ENCODE measurements at regions not wholly inside any gene's neighbourhood (a gene's known extent, or its start where the extent isn't known, plus 50 kb on each side); places are given as distances from the start of the nearest gene placed in this dataset.

DNA sequence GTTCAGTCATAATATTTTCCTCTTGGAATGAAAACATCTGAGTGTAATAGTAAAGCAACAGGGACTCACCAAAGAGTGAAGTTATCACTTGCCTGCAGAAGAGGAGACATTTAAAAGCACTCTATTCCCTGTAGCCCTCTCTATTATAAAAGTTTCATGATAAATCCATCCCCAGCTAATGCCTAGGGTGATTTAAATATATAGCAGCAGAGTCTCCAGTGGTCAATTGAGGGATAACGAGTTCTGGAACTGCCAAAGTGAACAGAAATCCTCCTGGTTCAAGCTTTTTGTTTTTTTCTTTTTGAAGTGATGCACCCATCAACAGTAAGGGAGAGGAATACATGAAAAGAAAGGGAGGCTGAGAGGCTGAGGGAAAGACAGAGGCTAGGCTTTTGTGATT is 87.3 kb downstream of the EVX1 start:
- DNase-seq (ENCODE audit: low read depth, low spot score): no peak
- Histone ChIP-seq H3K36me3 (ENCODE audit: control insufficient read depth, insufficient read depth, low read length) (no peaks in the 10 kb centered on the region), H3K4me1 (ENCODE audit: control insufficient read depth, insufficient read depth, low read length) (no peaks in the 10 kb centered on the region), H3K27ac (ENCODE audit: low read length) (no peak overlapping the region), H3K4me3 (ENCODE audit: low read depth in 2 of 2, low read length in 2 of 2) (no peak overlapping the region), H3K9me3 (ENCODE audit: control insufficient read depth, insufficient read depth, low read depth, low read length) (peaks cover 8% of the 10 kb centered on the region; the same call in 1 of the 2 replicates), H3K27me3 (ENCODE audit: control insufficient read depth, insufficient read depth, low read length) (no peaks in the 10 kb centered on the region)
- TF ChIP-seq, protein P1, sequence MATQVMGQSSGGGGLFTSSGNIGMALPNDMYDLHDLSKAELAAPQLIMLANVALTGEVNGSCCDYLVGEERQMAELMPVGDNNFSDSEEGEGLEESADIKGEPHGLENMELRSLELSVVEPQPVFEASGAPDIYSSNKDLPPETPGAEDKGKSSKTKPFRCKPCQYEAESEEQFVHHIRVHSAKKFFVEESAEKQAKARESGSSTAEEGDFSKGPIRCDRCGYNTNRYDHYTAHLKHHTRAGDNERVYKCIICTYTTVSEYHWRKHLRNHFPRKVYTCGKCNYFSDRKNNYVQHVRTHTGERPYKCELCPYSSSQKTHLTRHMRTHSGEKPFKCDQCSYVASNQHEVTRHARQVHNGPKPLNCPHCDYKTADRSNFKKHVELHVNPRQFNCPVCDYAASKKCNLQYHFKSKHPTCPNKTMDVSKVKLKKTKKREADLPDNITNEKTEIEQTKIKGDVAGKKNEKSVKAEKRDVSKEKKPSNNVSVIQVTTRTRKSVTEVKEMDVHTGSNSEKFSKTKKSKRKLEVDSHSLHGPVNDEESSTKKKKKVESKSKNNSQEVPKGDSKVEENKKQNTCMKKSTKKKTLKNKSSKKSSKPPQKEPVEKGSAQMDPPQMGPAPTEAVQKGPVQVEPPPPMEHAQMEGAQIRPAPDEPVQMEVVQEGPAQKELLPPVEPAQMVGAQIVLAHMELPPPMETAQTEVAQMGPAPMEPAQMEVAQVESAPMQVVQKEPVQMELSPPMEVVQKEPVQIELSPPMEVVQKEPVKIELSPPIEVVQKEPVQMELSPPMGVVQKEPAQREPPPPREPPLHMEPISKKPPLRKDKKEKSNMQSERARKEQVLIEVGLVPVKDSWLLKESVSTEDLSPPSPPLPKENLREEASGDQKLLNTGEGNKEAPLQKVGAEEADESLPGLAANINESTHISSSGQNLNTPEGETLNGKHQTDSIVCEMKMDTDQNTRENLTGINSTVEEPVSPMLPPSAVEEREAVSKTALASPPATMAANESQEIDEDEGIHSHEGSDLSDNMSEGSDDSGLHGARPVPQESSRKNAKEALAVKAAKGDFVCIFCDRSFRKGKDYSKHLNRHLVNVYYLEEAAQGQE (IDR thresholded peaks at IDR 0.05; ENCODE audit: insufficient read depth in 1 of 2, low read depth in 2 of 2, low read length in 1 of 2): no peak
- TF ChIP-seq, protein P2, sequence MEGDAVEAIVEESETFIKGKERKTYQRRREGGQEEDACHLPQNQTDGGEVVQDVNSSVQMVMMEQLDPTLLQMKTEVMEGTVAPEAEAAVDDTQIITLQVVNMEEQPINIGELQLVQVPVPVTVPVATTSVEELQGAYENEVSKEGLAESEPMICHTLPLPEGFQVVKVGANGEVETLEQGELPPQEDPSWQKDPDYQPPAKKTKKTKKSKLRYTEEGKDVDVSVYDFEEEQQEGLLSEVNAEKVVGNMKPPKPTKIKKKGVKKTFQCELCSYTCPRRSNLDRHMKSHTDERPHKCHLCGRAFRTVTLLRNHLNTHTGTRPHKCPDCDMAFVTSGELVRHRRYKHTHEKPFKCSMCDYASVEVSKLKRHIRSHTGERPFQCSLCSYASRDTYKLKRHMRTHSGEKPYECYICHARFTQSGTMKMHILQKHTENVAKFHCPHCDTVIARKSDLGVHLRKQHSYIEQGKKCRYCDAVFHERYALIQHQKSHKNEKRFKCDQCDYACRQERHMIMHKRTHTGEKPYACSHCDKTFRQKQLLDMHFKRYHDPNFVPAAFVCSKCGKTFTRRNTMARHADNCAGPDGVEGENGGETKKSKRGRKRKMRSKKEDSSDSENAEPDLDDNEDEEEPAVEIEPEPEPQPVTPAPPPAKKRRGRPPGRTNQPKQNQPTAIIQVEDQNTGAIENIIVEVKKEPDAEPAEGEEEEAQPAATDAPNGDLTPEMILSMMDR (IDR thresholded peaks at IDR 0.05): peak; percentile 38; the same call in 1 of the 2 replicates
- ATAC-seq: peak; percentile 69; the same call in 1 of the 2 replicates
- intact Hi-C loops (cut with micrococcal nuclease; ENCODE audit: unreplicated experiment) (no loop called here), in situ Hi-C loops (cut with HindIII; ENCODE audit: low pct_unique_long_range_greater_than_20kb, low sequenced_read_pairs) (no loop called here)
- BruUV-seq (replicated peaks): no TSS peak
- CTCF ChIA-PET: no interaction called here
- POLR2A ChIA-PET: no interaction called here

DNA sequence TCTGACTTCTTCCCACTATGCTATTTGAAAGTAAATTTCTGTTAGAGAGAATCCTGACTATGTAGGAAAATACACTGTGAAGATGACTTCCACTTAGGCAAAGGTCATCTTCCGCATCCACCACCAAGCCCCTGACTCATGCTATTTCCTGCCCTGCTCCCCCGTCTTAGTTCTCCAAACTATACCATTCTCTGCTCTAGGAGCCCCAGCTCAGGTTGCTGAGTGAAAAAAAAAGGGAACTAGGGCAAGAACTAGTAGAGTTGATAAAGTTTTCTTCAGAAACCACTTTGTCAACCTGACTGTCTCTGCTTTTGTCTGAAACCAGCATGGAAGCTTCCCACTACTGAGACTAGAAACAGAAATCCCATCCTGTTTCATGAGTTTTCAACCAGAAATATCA is 96.9 kb downstream of the EVX1 start:
- H3K4me1 ChIP-seq (ENCODE audit: control insufficient read depth, insufficient read depth, low read length): peaks cover 3% of the 10 kb centered on the region; the same call in 1 of the 2 replicates
- H3K36me3 ChIP-seq (ENCODE audit: control insufficient read depth, insufficient read depth, low read length): no peaks in the 10 kb centered on the region
- in situ Hi-C loops (cut with HindIII; ENCODE audit: low pct_unique_long_range_greater_than_20kb, low sequenced_read_pairs) (no loop called here), intact Hi-C loops (cut with micrococcal nuclease; ENCODE audit: unreplicated experiment) (no loop called here)
- DNase-seq (ENCODE audit: low read depth, low spot score): no peak
- ATAC-seq: no peak
- ChIA-PET CTCF (interaction anchor here (0.5 kb wide), 1 partner anchor 297 kb away, joined by 3 read pairs; no protein-coding TSS in a partner anchor), POLR2A (no interaction called here)
- no peak overlapping the region for H3K4me3 ChIP-seq (ENCODE audit: low read depth in 2 of 2, low read length in 2 of 2)
- H3K27ac ChIP-seq (ENCODE audit: low read length): no peak overlapping the region; the same call in 1 of the 2 replicates
- no TSS peak for BruUV-seq (replicated peaks)
- TF ChIP-seq, protein P2 (IDR thresholded peaks at IDR 0.05): no peak
- TF ChIP-seq SIN3A (IDR thresholded peaks at IDR 0.05; ENCODE audit: borderline replicate concordance, insufficient read depth, low read depth, low read length) (no peak), POLR2AphosphoS5 (IDR thresholded peaks at IDR 0.05; ENCODE audit: low read depth, low read length) (no peak), TCF7L2 (IDR thresholded peaks at IDR 0.05; ENCODE audit: low read depth, low read length) (no peak)
- TF ChIP-seq, protein P1 (IDR thresholded peaks at IDR 0.05; ENCODE audit: insufficient read depth in 1 of 2, low read depth in 2 of 2, low read length in 1 of 2): no peak
- no peaks in the 10 kb centered on the region for H3K9me3 ChIP-seq (ENCODE audit: control insufficient read depth, insufficient read depth, low read depth, low read length)
- no peaks in the 10 kb centered on the region for H3K27me3 ChIP-seq (ENCODE audit: control insufficient read depth, insufficient read depth, low read length)
